Neural progenitor cell (in vitro differentiated cells): ENCODE measurements at regions not wholly inside any gene's neighbourhood (a gene's known extent, or its start where the extent isn't known, plus 50 kb on each side); places are given as distances from the start of the nearest gene placed in this dataset.

ENCODE experiments used
- DNase-seq: peaks from one replicate; pipeline ENCODE4 v3.0.0-alpha.2; 2016; ENCODE audit warnings: low spot score
- H2AFZ ChIP-seq: fragments of 200-600 bp; sonication (generic); replicated peaks from 2 replicates; pipeline ENCODE4 v1.6.1; 2016; ENCODE audit warnings: antibody characterized with exemption
- H3F3A ChIP-seq: fragments of 200-600 bp; sonication (generic); 2 replicates; pipeline ENCODE4 v1.6.1; 2016; ENCODE audit warnings: antibody characterized with exemption, low read depth
- H3K27ac ChIP-seq: fragments of 200-600 bp; sonication (generic); 2 replicates; pipeline ENCODE4 v1.5.1; 2016; ENCODE audit warnings: mild to moderate bottlenecking
- H3K27me3 ChIP-seq: fragments of 200-600 bp; sonication (generic); 2 replicates; pipeline ENCODE4 v1.6.1; 2016; ENCODE audit warnings: mild to moderate bottlenecking, moderate library complexity
- H3K36me3 ChIP-seq: fragments of 200-600 bp; sonication (generic); 2 replicates; pipeline ENCODE4 v1.5.1; 2016
- H3K4me1 ChIP-seq: fragments of 200-600 bp; sonication (generic); 2 replicates; pipeline ENCODE4 v1.6.1; 2016; ENCODE audit warnings: mixed run types
- H3K4me2 ChIP-seq: fragments of 200-600 bp; sonication (generic); 2 replicates; pipeline ENCODE4 v1.6.1; 2016
- H3K4me3 ChIP-seq: fragments of 200-600 bp; sonication (generic); 2 replicates; pipeline ENCODE4 v1.5.1; 2016
- H3K79me2 ChIP-seq: fragments of 200-600 bp; sonication (generic); 2 replicates; pipeline ENCODE4 v1.6.1; 2016; ENCODE audit warnings: low read depth
- H3K9ac ChIP-seq: fragments of 200-600 bp; sonication (generic); 2 replicates; pipeline ENCODE4 v1.6.1; 2016
- H3K9me3 ChIP-seq: fragments of 200-600 bp; sonication (generic); 2 replicates; pipeline ENCODE4 v1.5.1; 2016; ENCODE audit warnings: low read depth
- H4K20me1 ChIP-seq: fragments of 200-600 bp; sonication (generic); 2 replicates; pipeline ENCODE4 v1.6.1; 2016; ENCODE audit warnings: low read depth
- H3K27ac Mint-ChIP-seq: 3 replicates; pipeline ENCODE4 v1.8.0; 2021; ENCODE audit warnings: mixed read lengths
- H3K27me3 Mint-ChIP-seq: 2 replicates; pipeline ENCODE4 v1.8.0; 2022; ENCODE audit warnings: low read depth, mild to moderate bottlenecking, inconsistent platforms, moderate library complexity, mixed read lengths; ENCODE audit not compliant: insufficient read depth
- H3K36me3 Mint-ChIP-seq: 3 replicates; pipeline ENCODE4 v1.8.0; 2021; ENCODE audit warnings: mixed read lengths
- H3K4me1 Mint-ChIP-seq: 3 replicates; pipeline ENCODE4 v1.8.0; 2021; ENCODE audit warnings: mixed read lengths
- H3K4me3 Mint-ChIP-seq: 3 replicates; pipeline ENCODE4 v1.8.0; 2021; ENCODE audit warnings: mild to moderate bottlenecking, moderate library complexity, mixed read lengths
- H3K9me3 Mint-ChIP-seq: 3 replicates; pipeline ENCODE4 v1.8.0; 2020; ENCODE audit warnings: mixed read lengths
- EZH2 ChIP-seq: fragments of 200-600 bp; sonication (generic); IDR thresholded peaks from 2 replicates; pipeline ENCODE4 v1.6.1; 2017; ENCODE audit warnings: antibody characterized with exemption, mild to moderate bottlenecking, moderate library complexity
- EZH2phosphoT487 ChIP-seq: fragments of 200-600 bp; sonication (generic); IDR thresholded peaks from 2 replicates; pipeline ENCODE4 v1.6.1; 2017; ENCODE audit warnings: antibody characterized with exemption
- TF ChIP-seq, protein P1 (sequence below): fragments of 200-600 bp; sonication (generic); IDR thresholded peaks from 2 replicates; pipeline ENCODE4 v1.5.1; 2017; ENCODE audit warnings: antibody characterized with exemption, mild to moderate bottlenecking

DNA sequence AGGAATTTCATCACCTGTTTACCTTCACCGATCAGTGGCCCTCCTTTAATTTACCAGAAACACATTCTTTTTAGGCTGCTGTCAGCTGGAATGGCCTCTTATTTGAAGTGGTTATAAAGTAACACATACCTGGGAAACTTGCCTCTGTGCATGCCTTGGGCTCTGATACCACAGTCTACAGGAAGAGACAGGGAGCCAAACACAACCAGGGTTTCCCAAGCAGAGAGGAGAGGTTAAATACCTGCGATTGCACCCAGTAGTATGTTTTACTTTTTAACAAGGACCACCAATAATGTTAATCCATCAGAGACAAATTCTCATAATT is 444.0 kb upstream of the SGCG start:
- TF ChIP-seq EZH2phosphoT487 (no peak), EZH2 (no peak)
- TF ChIP-seq, protein P1, sequence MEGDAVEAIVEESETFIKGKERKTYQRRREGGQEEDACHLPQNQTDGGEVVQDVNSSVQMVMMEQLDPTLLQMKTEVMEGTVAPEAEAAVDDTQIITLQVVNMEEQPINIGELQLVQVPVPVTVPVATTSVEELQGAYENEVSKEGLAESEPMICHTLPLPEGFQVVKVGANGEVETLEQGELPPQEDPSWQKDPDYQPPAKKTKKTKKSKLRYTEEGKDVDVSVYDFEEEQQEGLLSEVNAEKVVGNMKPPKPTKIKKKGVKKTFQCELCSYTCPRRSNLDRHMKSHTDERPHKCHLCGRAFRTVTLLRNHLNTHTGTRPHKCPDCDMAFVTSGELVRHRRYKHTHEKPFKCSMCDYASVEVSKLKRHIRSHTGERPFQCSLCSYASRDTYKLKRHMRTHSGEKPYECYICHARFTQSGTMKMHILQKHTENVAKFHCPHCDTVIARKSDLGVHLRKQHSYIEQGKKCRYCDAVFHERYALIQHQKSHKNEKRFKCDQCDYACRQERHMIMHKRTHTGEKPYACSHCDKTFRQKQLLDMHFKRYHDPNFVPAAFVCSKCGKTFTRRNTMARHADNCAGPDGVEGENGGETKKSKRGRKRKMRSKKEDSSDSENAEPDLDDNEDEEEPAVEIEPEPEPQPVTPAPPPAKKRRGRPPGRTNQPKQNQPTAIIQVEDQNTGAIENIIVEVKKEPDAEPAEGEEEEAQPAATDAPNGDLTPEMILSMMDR, result no peak
- no peak for DNase-seq
- no peaks in the 10 kb centered on the region for H3K27me3 ChIP-seq
- no peak overlapping the region for H3K4me2 ChIP-seq
- H3K9ac ChIP-seq, result no peak overlapping the region
- no peak overlapping the region for H3K27ac Mint-ChIP-seq
- H3K27ac ChIP-seq, result no peak overlapping the region
- H3K79me2 ChIP-seq, result no peaks in the 10 kb centered on the region
- peaks cover 5% of the 10 kb centered on the region for H3K9me3 Mint-ChIP-seq
- no peaks in the 10 kb centered on the region for H3F3A ChIP-seq
- H3K4me3 Mint-ChIP-seq, result no peak overlapping the region
- peak overlapping the region; percentile 70 for H2AFZ ChIP-seq
- H3K36me3 ChIP-seq, result no peaks in the 10 kb centered on the region
- no peaks in the 10 kb centered on the region for H3K36me3 Mint-ChIP-seq
- H3K4me3 ChIP-seq, result no peak overlapping the region
- no peaks in the 10 kb centered on the region for H3K4me1 ChIP-seq
- no peaks in the 10 kb centered on the region for H3K4me1 Mint-ChIP-seq
- H3K9me3 ChIP-seq, result no peaks in the 10 kb centered on the region
- H4K20me1 ChIP-seq, result no peaks in the 10 kb centered on the region
- H3K27me3 Mint-ChIP-seq, result peaks cover 2% of the 10 kb centered on the region

DNA sequence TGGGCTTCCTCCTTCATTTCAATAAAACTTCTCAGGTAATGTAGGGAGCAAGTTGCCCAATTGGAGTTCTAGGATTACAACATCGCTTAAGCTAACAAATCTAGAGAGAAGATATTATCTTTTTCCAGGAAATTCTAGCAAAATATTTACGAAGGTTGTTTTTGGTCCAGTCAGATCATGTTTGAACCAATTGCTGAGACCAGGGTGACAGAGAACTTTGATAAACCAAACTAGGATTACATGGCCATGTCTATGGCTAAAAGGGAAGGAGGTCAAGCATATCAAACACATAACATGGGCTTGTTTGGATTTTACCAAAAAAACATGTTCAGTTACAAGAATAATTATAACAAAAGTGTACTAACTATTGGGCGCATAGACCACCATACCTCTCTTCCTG is 442.4 kb upstream of the SGCG start:
- H2AFZ ChIP-seq, result peak overlapping the region; percentile 0
- TF ChIP-seq EZH2, result no peak
- TF ChIP-seq, protein P1, result no peak
- TF ChIP-seq EZH2phosphoT487, result no peak

DNA sequence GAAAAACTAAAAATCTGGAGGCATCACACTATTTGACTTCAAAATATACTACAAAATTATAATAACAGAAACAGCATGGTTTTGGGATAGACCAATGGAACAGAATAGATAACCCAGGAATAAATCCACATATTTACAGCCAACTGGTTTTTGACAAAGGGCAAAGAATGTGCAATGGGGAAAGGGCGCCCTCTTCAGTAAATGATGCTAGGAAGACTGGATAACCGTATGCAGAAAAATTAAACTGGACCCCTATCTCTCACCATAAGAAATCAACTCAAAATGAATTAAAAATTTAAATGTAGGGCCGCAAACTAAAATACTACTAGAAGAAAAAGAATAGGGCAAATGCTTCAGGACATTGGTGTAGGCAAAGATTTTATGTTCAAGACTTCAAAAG is 440.5 kb upstream of the SGCG start:
- no peak overlapping the region for H3K9ac ChIP-seq
- H3K27me3 ChIP-seq, result no peaks in the 10 kb centered on the region
- no peaks in the 10 kb centered on the region for H3K9me3 ChIP-seq
- Mint-ChIP-seq H3K27me3 (peaks cover 2% of the 10 kb centered on the region), H3K36me3 (no peaks in the 10 kb centered on the region), H3K4me1 (no peaks in the 10 kb centered on the region), H3K9me3 (peaks cover 5% of the 10 kb centered on the region), H3K27ac (no peak overlapping the region), H3K4me3 (no peak overlapping the region)
- H3K4me2 ChIP-seq, result no peak overlapping the region
- no peaks in the 10 kb centered on the region for H3K36me3 ChIP-seq
- no peaks in the 10 kb centered on the region for H3K79me2 ChIP-seq
- no peak overlapping the region for H3K4me3 ChIP-seq
- DNase-seq, result peak; percentile 49
- H3F3A ChIP-seq, result no peaks in the 10 kb centered on the region
- no peak overlapping the region for H3K27ac ChIP-seq
- no peak overlapping the region for H2AFZ ChIP-seq
- TF ChIP-seq, protein P1, result peak; percentile 74
- TF ChIP-seq EZH2phosphoT487, result no peak
- TF ChIP-seq EZH2, result no peak
- no peaks in the 10 kb centered on the region for H3K4me1 ChIP-seq
- no peaks in the 10 kb centered on the region for H4K20me1 ChIP-seq

More for the DNA sequence above, 442.4 kb upstream of the SGCG start:
- Mint-ChIP-seq H3K27me3 (peaks cover 2% of the 10 kb centered on the region), H3K36me3 (no peaks in the 10 kb centered on the region), H3K4me1 (no peaks in the 10 kb centered on the region), H3K27ac (no peak overlapping the region), H3K4me3 (no peak overlapping the region), H3K9me3 (peaks cover 5% of the 10 kb centered on the region)
- no peaks in the 10 kb centered on the region for H4K20me1 ChIP-seq
- no peak for DNase-seq
- no peaks in the 10 kb centered on the region for H3K27me3 ChIP-seq
- no peak overlapping the region for H3K4me3 ChIP-seq
- no peak overlapping the region for H3K27ac ChIP-seq
- H3K4me1 ChIP-seq, result no peaks in the 10 kb centered on the region
- no peaks in the 10 kb centered on the region for H3K36me3 ChIP-seq
- no peaks in the 10 kb centered on the region for H3K9me3 ChIP-seq
- H3K9ac ChIP-seq, result no peak overlapping the region
- no peaks in the 10 kb centered on the region for H3F3A ChIP-seq
- H3K4me2 ChIP-seq, result no peak overlapping the region
- no peaks in the 10 kb centered on the region for H3K79me2 ChIP-seq
